Fibroblast of pulmonary artery (primary cell): ENCODE measurements at regions not wholly inside any gene's neighbourhood (a gene's known extent, or its start where the extent isn't known, plus 50 kb on each side); places are given as distances from the start of the nearest gene placed in this dataset.

Experiments
- DNase-seq: peaks from one replicate; pipeline ENCODE4 v3.0.0-alpha.2; 2010; ENCODE audit warnings: low read depth
- H3K4me3 ChIP-seq: replicated peaks from 2 replicates; pipeline ENCODE4 v1.5.1; 2011; ENCODE audit warnings: low read depth, mild to moderate bottlenecking, control low read depth, low read length, moderate library complexity
- CTCF ChIP-seq: IDR thresholded peaks from 2 replicates; pipeline ENCODE4 v1.5.1; 2011; ENCODE audit warnings: mild to moderate bottlenecking, control low read depth, low read length, inconsistent platforms; ENCODE audit errors: missing control alignments

GRCh38 chr15:88335074-88335473 lies 78.5 kb upstream of the NTRK3 start:
- no peak for TF ChIP-seq CTCF
- H3K4me3 ChIP-seq, result no peak overlapping the region
- DNase-seq, result no peak

GRCh38 chr15:88334436-88334835 lies 77.9 kb upstream of the NTRK3 start:
- no peak overlapping the region for H3K4me3 ChIP-seq
- DNase-seq, result peak; percentile 38
- TF ChIP-seq CTCF, result no peak

DNA sequence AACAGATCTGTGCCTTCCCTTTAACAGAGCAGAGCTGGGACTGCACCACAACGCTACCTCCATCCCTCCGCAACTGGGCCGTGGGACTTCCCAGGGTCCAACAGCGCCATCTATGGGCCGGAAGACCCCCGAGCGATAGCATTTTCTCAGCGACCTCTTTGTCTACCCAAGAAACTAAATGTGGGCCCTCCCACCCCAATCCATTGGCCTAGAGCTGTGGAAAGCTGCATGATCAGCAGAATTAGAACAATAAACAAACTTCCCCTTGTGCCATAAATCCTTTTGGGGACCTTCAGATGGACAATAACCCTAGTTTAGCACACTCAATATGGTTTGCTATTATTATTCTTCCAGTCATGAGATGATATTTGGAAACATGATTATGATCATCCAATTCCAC lies 74.8 kb upstream of the NTRK3 start:
- H3K4me3 ChIP-seq, result no peak overlapping the region
- peak; percentile 48 for TF ChIP-seq CTCF
- peak; percentile 31 for DNase-seq

GRCh38 chr15:88326924-88327323 lies 70.4 kb upstream of the NTRK3 start:
- no peak overlapping the region for H3K4me3 ChIP-seq
- DNase-seq, result no peak
- no peak for TF ChIP-seq CTCF

DNA sequence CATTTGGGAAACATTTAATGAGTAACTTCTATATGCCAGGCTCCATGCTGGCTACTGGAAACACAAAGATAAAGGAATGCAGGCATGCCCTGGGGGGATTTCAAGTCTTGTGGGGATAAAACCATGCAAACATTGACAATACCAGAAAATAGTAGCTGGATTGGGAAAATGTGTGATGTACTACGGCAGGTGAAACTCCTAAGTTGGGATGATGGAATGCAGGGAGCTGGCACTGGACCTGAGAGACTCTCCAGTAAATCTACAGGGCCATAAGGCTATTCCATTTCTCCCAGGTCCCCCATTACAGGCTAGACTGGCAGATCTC lies 68.2 kb upstream of the NTRK3 start:
- TF ChIP-seq CTCF, result no peak
- no peak overlapping the region for H3K4me3 ChIP-seq
- DNase-seq, result no peak

DNA sequence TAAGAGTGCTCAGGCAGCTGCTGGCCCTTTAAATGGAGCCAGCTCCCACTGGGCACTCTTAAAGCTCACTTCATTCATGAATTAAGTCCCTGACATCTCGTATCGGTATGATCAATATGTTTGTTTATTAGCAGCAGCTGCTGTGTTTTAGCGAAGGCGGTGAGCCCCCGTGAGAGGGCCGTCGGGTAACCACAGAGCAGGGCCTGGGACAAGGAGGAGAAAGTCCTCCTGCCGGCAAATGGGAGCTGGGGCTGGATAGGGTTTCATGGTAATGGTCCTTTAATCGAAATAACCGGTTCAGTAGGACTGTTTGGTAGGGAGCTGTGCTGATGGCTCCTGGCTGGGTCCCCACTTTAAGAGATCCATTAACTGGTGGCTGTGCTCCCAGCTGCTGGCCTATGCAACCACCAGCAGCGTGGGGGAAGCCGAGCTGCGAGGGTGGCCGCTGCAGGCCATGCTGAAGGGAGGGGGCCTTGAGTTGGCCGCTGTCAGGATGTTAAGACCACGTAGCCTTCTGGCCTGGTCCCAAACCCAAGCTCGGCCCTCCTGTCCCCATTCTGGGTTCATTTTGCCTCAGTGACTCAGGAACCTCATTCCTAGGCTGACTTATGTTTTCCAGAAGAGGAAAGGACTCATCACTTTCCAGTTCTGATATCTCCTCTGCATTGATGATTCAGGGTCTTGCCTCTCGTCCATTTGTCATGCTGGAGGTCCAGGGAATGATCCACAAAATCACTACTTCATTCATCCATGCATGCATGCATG lies 67.6 kb upstream of the NTRK3 start:
- no peak for DNase-seq
- no peak for TF ChIP-seq CTCF
- no peak overlapping the region for H3K4me3 ChIP-seq

- H3K4me3 ChIP-seq, result no peak overlapping the region
- TF ChIP-seq CTCF, result no peak
- no peak for DNase-seq
Observed at GRCh38 chr15:88323468-88323867, 66.9 kb upstream of the NTRK3 start.
